ENCODE measurements at regions not wholly inside any gene's neighbourhood (a gene's known extent, or its start where the extent isn't known, plus 50 kb on each side); places are given as distances from the start of the nearest gene placed in this dataset.
"Not testable (repeated sequence)": the region's sequence is repeated elsewhere in the genome, so short reads cannot be mapped to it uniquely, and the experiment has no call there.

DNA sequence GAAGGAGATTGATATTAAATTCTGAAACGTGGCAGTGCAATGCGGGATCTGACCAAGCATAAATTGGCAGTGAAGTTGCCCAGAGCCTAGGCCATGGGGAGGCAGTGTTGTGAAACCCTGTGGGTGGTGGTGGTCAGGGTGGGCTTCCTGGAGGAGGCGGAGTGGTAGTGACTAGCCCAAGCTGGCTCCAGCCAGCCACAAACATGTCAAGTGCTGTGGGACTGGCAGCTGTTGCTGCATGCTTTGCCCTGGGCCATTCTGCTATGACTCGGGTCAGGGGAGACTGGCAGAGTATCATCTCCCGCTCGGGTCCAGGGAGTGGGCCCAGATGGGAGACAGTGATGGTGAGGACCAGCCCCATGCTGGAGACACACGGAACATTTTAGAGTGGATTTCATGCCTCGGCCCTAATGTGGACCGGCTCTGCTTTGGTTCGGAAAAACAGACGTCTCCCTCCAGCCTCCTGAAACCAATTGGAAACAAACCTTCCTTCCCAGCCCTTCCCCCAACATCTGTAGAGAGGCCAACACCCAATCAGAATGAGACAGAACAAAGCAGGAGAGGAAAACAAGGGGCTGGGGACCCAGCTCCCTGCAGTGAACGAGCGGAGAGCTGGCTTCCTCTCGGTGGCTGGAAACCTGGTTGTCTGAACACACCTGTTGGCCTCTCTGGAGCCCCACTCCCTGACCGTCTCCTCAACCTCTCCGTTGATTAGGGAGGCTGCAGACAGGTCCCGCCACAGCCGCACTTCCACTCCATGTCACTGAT is 58.2 kb downstream of the TMEM270 start:
- no peak for DNase-seq (ENCODE audit: low spot score)

DNA sequence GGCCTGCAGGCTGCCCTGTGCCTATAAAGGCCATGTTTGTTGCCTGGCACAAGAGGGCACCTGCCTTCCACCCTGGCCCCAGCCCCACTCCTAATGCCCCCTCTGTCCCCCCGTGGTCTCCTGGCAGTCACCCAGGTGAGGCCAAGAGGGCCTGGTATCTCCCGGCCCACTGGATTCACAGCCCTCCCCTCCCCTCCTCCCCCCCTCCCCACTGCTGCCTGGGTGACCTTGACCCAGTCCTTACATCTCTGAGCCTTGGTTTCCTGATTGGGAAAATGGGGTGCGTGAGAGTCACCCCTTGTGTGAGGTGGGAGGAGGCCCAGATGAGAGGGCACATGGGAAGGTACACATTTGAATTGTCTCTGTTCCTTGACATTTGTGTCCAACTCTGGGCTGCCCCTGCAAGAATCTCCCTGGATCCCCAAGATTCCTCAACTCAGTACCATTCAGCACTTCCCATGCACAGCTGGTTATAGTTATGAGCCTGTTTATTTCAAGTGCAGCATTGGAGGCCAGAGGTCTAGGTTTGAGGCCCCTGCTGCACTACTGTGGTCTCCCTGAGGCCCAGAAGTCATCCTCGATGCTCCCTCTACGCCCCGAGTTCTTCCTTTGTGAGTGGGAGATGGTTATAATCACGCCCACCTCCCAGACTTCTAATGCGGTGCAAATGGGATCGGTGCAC is 58.9 kb downstream of the TMEM270 start:
- DNase-seq (ENCODE audit: low spot score): no peak

DNA sequence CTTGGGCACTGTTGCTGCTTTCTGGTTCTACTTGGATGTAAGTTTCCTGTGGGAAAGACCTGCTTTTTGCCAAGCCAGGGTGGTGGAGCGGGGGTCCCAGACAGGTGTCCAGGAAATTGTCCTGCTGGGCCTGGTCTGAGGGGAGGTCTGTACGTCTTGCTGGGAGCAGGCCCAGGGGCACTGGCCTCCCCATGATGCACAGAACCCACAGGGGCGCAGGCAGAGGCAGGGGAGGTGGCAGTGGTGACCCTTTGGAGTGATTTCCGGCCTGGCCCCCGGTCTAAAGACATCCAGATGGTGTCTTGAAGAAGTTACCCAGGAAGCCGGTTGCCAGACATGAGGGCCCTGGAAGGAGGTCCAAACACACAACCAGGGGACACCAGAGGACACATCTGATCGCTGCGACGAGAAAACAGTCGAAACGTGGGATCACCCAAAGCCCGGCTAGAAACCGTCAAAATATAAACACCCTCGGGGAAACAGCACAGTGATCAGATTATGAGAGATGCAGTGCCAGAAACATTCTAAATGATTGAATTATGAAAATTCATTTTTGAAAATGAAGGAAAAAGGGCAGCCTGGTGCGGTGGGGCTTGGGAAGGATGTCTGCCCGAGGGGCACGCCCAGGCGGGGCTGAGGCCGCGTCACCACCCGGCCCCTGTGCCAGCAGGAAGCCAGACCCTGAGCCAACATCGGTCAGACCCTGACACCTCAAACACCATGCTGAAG is 59.6 kb downstream of the TMEM270 start:
- no peak for DNase-seq (ENCODE audit: low spot score)

DNA sequence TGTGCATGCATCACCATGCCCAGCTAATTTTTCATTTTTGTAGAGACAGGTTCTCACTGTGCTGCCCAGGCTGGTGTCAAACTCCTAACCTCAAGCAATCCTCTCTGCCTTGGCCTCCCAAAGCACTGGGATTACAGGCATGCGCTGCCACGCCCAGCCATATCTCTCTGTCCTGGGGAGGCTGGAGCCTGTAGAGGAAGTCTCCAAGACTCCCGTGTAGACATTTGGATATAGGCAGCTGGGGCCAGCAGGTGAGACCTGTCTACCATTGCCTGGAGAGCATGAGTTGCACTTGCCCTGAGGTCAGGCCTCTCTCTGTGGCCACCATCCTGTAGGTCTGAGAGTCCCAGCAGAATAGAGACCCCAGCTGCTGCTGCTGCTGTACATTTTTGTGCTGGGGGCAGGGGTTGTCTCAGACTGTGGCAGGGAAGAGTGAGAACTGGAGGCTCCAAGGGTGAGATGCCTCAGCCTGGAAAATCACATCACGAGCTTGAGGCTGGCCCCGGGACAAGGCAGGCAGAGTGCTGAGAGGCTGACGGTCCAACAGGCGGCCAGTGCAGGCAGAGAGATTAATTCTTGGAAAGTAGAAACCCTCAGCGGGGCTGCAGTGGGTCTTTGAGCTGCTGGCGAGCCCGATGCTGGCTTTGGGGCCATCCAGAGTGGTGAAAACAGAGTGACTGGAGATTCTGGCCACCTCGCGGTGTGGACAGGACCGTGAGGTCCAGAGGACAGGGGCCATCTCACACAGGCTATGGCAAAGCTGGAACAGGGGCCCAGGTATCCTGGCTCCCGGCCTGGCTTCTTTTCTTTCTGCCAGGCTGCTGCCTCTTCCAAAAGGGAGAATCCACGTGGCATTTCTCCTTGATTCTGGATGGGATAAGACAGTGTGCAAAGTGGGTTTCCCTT is 60.9 kb downstream of the TMEM270 start:
- no peak for DNase-seq (ENCODE audit: low spot score)

DNA sequence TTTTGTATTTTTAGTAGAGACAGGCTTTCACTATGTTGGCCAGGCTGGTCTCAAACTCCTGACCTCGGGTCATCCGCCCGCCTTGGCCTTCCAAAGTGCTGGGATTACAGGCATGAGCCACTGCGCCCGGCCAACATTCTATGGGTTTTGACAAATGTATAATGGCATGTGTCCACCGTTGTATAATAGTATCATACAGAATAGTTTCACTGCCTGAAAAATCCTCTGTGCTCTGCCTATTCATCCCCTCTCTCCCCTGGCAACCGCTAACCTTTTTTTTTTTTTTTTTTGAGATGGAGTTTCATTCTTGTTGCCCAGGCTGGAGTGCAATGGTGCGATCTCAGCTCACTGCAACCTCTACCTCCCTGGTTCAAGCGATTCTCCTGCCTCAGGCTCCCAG is 67.7 kb downstream of the TMEM270 start:
- not testable (repeated sequence) for DNase-seq (ENCODE audit: low spot score)

DNA sequence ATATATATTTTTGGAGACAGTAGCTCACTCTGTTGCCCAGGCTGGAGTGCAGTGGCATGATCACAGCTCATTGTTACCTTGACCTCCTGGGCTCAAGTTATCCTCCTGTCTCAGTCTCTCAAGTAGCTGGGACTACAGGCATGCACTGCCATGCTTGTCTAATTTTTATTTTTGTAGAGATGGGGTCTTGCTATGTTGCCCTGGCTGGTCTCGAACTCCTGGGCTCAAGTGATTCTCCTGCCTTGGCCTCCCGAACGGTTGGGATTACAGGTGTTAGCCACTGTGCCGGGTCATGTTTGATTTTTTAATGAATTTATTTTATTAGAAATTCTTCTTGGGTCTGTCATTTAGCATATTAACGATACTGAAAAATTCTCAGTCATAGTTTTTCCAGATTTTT is 70.5 kb downstream of the TMEM270 start:
- DNase-seq (ENCODE audit: low spot score): no peak

GRCh38 chr7:73932364-73932763 is 71.4 kb downstream of the TMEM270 start:
- no peak for DNase-seq (ENCODE audit: low spot score)

- DNase-seq (ENCODE audit: low spot score): no peak
Measured at GRCh38 chr7:73933091-73933490, 72.1 kb downstream of the TMEM270 start.

GRCh38 chr7:73936967-73937366 is 76.0 kb downstream of the TMEM270 start:
- DNase-seq (ENCODE audit: low spot score): no peak

DNA sequence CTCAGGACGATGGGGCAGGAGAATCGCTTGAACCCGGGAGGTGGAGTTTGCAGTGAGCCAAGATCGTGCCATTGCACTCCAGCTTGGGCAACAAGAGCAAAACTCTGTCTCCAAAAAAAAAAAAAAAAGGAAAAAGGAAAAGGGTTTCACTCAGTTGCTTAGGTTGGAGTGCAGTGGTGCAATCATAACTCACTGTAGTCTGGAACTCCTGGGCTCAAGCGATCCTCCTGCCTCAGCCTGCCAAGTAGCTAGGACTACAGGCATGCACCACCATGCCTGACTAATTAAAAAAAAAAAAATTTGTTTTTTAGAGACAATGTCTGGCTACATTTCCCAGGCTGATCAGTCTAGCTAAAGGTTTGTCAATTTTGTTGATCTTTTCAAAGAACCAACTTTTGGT is 76.7 kb downstream of the TMEM270 start:
- not testable (repeated sequence) for DNase-seq (ENCODE audit: low spot score)

GRCh38 chr7:73939528-73939927 is 78.6 kb downstream of the TMEM270 start:
- DNase-seq (ENCODE audit: low spot score): no peak

DNA sequence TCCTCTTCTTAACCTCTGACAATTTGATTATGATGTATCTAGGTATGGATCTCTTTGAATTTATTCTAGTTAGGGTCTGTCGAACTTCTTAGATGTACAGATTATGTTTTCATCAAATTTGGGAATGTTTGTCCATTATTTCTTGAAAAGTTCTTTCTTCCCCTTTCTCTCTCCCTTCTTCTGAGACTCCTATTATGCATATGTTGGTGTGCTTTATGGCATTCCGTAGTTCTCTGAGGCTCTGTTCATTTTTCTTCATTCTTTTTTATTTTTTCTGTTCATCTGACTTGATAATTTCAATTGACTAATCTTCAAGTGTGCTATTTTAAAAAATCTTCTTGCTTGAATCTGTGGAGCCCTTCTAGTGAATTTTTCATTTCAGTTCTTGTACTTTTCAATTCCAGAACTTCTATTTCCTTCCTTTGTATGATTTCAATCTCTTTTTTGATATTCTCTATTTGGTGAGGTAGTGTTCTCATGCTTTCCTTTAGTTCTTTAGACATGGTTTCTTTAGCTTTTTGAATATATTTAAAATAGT is 79.8 kb downstream of the TMEM270 start:
- no peak for DNase-seq (ENCODE audit: low spot score)

DNA sequence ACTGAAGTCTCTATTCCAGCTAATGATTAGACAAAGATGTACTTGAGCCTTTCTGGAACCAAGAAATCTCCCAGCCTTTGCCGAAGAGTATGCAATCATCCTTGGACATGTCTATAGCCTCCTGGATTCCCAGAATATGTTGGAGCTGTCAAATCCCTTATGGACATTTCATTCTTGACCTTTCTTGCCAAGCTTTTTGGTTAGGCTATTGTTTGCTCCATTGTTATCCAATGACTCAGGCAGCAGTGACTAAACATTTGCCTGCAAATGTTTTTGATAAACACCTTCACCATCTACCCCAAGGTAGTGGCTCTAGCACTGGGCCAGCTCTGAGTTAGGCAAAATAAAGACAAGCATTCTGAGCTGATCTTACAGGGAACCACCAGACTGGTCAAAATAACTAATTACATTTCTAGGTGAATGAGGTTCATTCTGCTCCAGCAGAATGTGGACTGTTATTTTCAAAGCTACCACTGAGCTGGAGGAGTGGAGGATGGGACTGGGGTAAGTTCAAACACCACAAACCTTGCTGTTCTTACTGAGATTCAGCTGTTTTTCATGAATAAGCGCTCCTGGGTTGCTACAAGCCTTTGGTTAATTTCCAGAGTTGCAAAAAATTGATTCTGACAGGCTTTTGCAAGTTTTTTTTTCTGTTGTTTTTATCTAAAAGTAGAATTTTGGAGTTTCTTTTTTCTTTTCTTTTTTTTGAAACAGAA is 81.0 kb downstream of the TMEM270 start:
- DNase-seq (ENCODE audit: low spot score): no peak

- DNase-seq (ENCODE audit: low spot score): no peak
Measured at GRCh38 chr7:73945022-73945421, 83.0 kb upstream of the ELN start.

DNA sequence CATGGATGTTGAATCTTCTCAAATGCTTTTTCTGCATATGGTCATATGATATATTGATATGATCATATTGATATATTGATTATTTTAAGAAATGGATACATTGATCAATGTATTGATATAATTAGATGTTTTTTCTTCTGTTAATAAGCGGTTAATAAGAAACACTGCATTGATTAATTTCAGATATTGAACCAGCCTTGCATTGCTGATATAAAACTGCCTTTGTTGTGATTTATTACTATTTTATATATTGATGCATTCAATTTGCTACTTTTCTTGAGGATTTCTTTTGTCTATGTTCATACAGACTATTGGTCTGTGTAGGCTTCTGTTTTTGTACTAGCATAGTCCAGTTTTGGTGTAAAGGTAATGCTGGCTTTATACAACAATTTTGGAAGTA is 79.7 kb upstream of the ELN start:
- no peak for DNase-seq (ENCODE audit: low spot score)

GRCh38 chr7:73952266-73952665 is 75.7 kb upstream of the ELN start:
- no peak for DNase-seq (ENCODE audit: low spot score)

DNA sequence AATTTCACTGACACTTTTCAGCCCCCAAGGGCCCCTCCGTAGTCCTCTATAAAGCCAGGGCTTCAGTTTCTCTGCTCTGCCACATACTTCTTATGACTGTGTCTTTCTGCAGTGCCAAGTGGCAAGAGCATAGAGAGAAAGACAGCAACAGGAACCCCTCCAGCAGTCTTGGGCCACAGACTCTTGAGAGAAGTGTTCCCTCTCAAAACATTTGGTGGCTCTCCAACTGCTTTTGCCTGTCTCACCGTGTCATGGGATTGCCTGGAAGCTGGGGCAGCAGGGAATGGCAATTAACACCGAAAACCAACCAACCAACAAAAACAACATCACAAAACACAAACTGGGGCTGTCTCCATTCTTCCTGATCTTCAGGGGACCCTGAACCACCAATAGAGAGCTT is 73.8 kb upstream of the ELN start:
- no peak for DNase-seq (ENCODE audit: low spot score)

- DNase-seq (ENCODE audit: low spot score): no peak
Measured at GRCh38 chr7:73954861-73955260, 73.1 kb upstream of the ELN start.

- no peak for DNase-seq (ENCODE audit: low spot score)
Measured at GRCh38 chr7:73960548-73960947, 67.4 kb upstream of the ELN start.

DNA sequence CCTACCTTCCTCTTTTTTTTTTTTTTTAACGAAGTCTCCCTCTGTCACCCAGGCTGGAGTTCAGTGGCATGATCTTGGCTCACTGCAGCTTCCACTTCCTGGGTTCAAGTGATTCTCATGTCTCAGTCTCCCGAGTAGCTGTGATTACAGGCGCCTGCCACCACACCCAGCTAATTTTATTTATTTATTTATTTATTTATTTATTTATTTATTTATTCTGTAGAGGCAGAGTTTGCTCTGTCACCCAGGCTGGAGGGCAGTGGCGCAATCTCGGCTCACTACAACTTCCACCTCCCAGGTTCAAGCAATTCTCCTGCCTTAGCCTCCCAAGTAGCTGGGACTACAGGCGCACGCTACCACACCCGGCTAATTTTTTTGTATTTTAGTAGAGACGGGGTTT is 66.0 kb upstream of the ELN start:
- not testable (repeated sequence) for DNase-seq (ENCODE audit: low spot score)

DNA sequence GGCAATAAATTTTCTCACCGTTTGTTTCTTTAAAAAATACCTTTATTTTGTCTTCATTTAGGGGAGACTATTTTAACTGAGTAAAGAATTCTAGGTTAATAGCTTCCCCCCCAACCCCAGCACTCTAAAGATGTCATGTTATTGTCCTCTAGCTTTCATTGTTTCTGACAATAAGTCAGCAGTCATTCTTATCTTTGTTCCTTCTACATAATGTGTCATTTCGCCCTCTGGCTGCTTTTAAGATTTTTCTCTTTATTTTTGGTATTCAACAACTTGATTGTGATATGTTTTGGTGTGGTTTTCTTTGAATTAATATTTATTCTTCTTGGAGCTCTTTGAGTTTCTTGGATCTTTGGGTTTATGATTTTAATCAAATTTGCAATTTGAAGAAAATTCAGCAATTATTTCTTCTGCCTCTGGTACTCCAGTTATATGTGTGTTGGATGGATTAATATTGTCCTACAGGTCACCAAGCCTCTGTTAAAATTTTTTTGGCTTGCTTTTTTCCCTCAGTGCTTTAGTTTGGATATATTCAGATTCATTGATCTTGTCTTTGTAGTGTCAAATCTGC is 64.6 kb upstream of the ELN start:
- DNase-seq (ENCODE audit: low spot score): no peak

All from HuH-7.5 (cell line).